HFFc6 (cell line): ENCODE measurements at regions not wholly inside any gene's neighbourhood (a gene's known extent, or its start where the extent isn't known, plus 50 kb on each side); places are given as distances from the start of the nearest gene placed in this dataset.

Experiments used
- DNase-seq: peaks from one replicate; pipeline ENCODE4 v3.0.0-alpha.2; 2018
- H3K27ac Mint-ChIP-seq: 2 replicates; pipeline ENCODE4 v1.8.0; 2020; ENCODE audit warnings: mild to moderate bottlenecking, mixed read lengths
- H3K27me3 Mint-ChIP-seq: 2 replicates; pipeline ENCODE4 v1.8.0; 2021; ENCODE audit warnings: mild to moderate bottlenecking, moderate library complexity, mixed read lengths; ENCODE audit not compliant: insufficient read depth
- H3K36me3 Mint-ChIP-seq: 2 replicates; pipeline ENCODE4 v1.8.0; 2021; ENCODE audit warnings: low read depth, mixed read lengths
- H3K4me1 Mint-ChIP-seq: 2 replicates; pipeline ENCODE4 v1.8.0; 2020; ENCODE audit warnings: low read depth, mixed read lengths
- H3K4me3 Mint-ChIP-seq: 2 replicates; pipeline ENCODE4 v1.8.0; 2020; ENCODE audit warnings: mild to moderate bottlenecking, moderate library complexity, mixed read lengths
- H3K9me3 Mint-ChIP-seq: 2 replicates; pipeline ENCODE4 v1.8.0; 2020; ENCODE audit warnings: mild to moderate bottlenecking, mixed read lengths
- TF ChIP-seq, protein P1 (sequence below): fragments of 200-600 bp; sonication (generic); IDR thresholded peaks from 2 replicates; pipeline ENCODE4 v1.5.0; 2021; ENCODE audit warnings: antibody characterized with exemption, mild to moderate bottlenecking

DNA sequence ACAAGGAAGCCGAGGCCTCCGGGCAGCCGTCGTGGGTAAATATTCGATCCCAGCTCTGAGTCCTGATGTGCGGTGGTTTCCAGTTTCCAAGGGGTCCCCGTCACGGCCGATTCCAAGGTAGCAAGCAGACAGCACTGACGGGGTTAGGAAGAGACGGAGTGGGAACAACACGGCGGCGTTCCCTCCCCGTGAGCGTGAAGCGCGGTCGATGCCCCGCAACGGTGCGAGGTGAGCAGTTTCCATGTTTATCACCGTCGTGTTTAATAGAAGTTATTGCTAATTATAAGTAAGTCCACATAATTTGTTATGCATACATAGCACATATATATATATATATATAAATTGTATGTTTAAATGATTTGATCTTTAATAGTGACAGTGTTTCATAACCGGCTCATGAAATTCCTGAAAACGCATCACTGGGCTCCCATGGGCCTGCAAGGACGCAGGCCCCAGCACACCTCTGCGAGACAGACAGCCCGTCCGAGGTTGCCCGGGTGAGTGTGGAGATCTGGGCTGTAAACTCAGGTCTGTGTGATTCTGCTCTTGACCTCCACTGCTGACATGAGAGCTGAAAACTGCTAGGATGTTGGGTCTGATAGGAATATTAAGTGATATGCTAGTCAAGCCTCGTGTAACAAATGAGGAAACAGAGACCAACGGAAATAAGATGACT is 243.5 kb upstream of the SALL3 start:
- Mint-ChIP-seq H3K4me3 (no peak overlapping the region), H3K9me3 (peaks cover 69% of the 10 kb centered on the region), H3K27me3 (peaks cover 2% of the 10 kb centered on the region; the same call in 1 of the 2 replicates), H3K27ac (no peak overlapping the region), H3K4me1 (no peaks in the 10 kb centered on the region), H3K36me3 (0 out of 2 replicates have a peak, but pooled peaks cover 6% of the 10 kb centered on the region)
- no peak for DNase-seq
- TF ChIP-seq, protein P1, sequence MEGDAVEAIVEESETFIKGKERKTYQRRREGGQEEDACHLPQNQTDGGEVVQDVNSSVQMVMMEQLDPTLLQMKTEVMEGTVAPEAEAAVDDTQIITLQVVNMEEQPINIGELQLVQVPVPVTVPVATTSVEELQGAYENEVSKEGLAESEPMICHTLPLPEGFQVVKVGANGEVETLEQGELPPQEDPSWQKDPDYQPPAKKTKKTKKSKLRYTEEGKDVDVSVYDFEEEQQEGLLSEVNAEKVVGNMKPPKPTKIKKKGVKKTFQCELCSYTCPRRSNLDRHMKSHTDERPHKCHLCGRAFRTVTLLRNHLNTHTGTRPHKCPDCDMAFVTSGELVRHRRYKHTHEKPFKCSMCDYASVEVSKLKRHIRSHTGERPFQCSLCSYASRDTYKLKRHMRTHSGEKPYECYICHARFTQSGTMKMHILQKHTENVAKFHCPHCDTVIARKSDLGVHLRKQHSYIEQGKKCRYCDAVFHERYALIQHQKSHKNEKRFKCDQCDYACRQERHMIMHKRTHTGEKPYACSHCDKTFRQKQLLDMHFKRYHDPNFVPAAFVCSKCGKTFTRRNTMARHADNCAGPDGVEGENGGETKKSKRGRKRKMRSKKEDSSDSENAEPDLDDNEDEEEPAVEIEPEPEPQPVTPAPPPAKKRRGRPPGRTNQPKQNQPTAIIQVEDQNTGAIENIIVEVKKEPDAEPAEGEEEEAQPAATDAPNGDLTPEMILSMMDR: no peak

DNA sequence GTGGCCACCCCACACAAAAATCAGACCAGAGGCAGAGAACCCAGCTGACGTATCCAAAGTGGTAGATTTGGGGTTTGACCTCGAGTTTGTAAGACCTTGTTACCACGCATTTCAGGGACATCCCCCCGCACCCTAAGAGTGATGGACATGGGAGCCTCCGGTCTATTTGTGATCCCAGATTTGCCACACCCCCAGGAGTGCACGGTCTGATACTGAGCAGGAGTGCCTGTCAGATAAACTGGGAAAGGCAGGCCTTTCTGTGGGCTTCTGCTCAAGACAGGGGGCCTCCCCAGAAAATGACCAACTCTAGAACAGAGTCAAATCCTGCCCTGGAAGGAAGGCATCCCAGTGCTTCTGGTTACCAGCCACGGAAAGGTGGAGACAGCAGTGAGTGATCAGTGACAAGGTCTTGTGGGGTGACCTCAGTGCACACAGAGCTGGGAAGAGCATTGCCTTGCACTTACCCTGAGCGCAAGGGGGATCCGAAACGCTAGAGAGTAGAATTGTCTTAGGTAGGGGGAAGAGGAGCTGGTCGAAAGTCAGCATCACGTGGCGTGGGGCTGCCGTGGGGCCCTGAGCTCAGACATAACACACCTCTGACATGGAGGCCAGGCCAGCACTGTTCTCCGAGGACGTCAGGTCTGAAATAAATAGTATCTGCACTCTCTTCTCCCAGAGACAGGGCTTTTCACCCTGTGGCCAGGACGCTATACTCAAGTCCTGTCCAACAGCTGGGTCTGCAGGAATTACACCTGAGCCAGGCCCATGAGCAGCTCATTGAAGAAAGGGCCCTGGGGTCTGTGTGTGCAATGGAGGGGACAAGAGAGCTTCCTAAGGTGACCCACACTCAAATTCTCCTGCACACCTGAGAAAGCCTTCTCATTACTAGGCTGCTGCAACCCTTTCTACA is 242.4 kb upstream of the SALL3 start:
- no peak for DNase-seq
- TF ChIP-seq, protein P1: no peak

DNA sequence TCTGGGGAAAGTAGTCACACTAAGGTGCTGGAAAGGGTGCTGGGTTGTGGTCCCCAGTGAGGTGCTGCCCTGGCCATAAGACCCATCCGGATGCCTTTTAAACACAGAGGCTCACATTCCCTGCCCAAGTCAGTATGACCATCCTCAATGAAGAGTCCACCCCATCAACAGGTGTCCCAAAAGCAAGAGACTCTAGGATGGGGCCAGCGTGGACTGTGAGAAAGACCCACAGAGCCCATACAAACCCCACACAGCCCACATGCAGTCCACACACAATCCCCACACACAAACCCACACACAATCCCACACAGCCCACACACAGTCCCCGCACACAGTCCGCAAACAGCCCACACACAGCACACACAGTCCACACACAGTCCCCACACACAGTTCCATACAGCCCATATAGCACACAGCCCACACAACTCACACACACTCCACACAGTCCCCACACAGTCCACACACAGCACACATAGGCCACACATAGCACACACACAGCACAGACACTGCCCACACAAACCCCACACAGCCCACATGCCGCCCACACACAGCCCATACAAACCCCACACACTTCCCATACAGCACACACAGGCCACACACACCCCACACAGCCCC is 241.4 kb upstream of the SALL3 start:
- H3K36me3 Mint-ChIP-seq: 0 out of 2 replicates have a peak, but pooled peaks cover 6% of the 10 kb centered on the region
- TF ChIP-seq, protein P1: no peak
- H3K27me3 Mint-ChIP-seq: peaks cover 2% of the 10 kb centered on the region; the same call in 1 of the 2 replicates
- no peak overlapping the region for H3K27ac Mint-ChIP-seq
- H3K4me1 Mint-ChIP-seq: no peaks in the 10 kb centered on the region
- DNase-seq: no peak
- H3K9me3 Mint-ChIP-seq: peaks cover 76% of the 10 kb centered on the region
- no peak overlapping the region for H3K4me3 Mint-ChIP-seq

More for the DNA sequence above, 242.4 kb upstream of the SALL3 start:
- Mint-ChIP-seq H3K4me3 (no peak overlapping the region), H3K27ac (no peak overlapping the region), H3K9me3 (peaks cover 76% of the 10 kb centered on the region), H3K36me3 (0 out of 2 replicates have a peak, but pooled peaks cover 6% of the 10 kb centered on the region), H3K27me3 (peaks cover 2% of the 10 kb centered on the region; the same call in 1 of the 2 replicates), H3K4me1 (no peaks in the 10 kb centered on the region)

DNA sequence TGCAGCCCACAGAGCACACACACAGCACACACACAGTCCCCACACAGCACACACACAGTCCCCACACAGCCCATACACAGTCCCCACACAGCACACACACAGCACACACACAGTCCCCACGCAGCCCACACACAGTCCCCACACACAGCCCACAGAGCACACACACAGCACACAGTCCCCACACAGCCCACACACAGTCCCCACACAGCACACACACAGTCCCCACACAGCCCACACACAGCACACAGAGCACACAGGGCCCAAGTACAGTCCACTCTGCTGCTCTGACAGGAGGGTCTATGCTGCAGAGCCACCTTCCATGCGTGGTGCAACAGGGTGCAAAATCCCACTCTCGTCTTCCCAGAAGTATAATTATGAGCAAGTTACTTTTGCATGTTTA is 240.5 kb upstream of the SALL3 start:
- no peak for DNase-seq
- TF ChIP-seq, protein P1: no peak
- Mint-ChIP-seq H3K9me3 (peaks cover 75% of the 10 kb centered on the region), H3K27ac (no peak overlapping the region), H3K27me3 (peaks cover 2% of the 10 kb centered on the region; the same call in 1 of the 2 replicates), H3K36me3 (0 out of 2 replicates have a peak, but pooled peaks cover 6% of the 10 kb centered on the region), H3K4me3 (no peak overlapping the region), H3K4me1 (no peaks in the 10 kb centered on the region)

DNA sequence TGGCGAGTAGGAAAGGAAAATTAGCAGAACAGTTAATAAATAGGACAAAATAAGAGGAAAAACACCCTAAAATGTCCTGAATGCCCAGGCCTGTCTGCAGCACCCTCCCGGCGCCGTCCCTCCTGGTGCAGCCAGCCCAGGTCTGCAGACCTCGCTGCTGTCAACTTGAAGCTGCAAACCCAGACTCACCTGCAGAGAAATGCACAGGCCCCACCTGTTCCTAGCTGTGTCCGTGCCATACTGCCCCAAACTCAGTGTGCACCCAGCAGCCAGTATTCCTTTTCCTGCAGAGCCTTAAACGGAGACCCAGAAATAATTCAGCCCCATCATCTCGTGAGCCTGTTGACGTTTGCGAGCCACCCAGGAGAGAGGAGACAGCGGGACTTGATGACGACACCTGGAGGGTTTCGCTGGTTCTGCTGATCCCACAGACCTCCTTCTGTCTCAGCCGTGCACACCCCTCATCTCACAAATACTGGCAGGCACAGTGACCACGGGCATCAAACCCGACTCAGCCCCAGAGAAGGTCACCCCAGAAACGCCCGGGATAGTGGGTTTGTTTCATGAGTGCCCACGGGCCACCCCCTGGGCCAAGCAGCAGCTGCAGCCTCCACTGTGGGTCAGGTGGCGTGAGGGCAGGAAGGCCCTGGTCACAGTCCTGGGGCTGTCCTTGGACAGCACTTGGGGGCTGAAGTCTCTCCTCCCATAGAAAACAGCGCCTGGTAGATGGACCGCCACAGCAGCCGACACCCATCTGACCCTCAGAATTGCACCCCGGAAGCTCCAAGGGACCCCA is 239.5 kb upstream of the SALL3 start:
- Mint-ChIP-seq H3K36me3 (0 out of 2 replicates have a peak, but pooled peaks cover 6% of the 10 kb centered on the region), H3K4me1 (no peaks in the 10 kb centered on the region), H3K4me3 (no peak overlapping the region), H3K27me3 (peaks cover 2% of the 10 kb centered on the region; the same call in 1 of the 2 replicates), H3K27ac (no peak overlapping the region), H3K9me3 (peaks cover 67% of the 10 kb centered on the region)
- TF ChIP-seq, protein P1: no peak
- DNase-seq: no peak
